ENCODE measurements at regions not wholly inside any gene's neighbourhood (a gene's known extent, or its start where the extent isn't known, plus 50 kb on each side); places are given as distances from the start of the nearest gene placed in this dataset.

DNA sequence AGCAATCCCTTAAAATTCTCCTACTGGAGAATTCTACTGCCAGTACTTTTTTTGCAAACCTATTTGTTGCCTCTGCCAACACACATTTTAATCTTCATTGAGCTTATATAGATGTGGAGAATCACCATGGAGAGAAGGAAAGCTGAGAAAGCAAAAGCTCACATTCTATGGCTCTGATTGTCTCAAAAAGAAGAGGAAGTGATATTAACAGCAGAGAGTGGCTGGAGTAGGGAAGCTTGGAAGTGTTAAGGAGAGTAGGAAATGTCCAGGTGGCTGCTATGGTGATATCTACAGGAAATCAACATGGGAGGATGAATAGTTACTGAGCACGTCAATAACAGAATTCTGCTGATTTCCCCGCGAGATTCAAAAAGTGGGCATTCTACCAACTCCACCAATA is 78.8 kb upstream of the TDRD3 start:
- no peak for DNase-seq
- no peaks in the 10 kb centered on the region for H3K9me3 ChIP-seq
- no peaks in the 10 kb centered on the region for H3K36me3 ChIP-seq
- WGBS, 2 donors: 72 to 77% methylated on average over 3 of the region's 3 CpGs
- TF ChIP-seq POLR2A (IDR thresholded peaks at IDR 0.05): no peak
- TF ChIP-seq, protein P1, sequence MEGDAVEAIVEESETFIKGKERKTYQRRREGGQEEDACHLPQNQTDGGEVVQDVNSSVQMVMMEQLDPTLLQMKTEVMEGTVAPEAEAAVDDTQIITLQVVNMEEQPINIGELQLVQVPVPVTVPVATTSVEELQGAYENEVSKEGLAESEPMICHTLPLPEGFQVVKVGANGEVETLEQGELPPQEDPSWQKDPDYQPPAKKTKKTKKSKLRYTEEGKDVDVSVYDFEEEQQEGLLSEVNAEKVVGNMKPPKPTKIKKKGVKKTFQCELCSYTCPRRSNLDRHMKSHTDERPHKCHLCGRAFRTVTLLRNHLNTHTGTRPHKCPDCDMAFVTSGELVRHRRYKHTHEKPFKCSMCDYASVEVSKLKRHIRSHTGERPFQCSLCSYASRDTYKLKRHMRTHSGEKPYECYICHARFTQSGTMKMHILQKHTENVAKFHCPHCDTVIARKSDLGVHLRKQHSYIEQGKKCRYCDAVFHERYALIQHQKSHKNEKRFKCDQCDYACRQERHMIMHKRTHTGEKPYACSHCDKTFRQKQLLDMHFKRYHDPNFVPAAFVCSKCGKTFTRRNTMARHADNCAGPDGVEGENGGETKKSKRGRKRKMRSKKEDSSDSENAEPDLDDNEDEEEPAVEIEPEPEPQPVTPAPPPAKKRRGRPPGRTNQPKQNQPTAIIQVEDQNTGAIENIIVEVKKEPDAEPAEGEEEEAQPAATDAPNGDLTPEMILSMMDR (IDR thresholded peaks at IDR 0.05): no peak
- H3K27me3 ChIP-seq: no peaks in the 10 kb centered on the region
- H3K27ac ChIP-seq: no peak overlapping the region
- no peak overlapping the region for H3K4me3 ChIP-seq (replicated peaks in 1 of 3)
- H3K4me1 ChIP-seq: no peaks in the 10 kb centered on the region
- intact Hi-C loops (cut with DNase I): no loop called here

DNA sequence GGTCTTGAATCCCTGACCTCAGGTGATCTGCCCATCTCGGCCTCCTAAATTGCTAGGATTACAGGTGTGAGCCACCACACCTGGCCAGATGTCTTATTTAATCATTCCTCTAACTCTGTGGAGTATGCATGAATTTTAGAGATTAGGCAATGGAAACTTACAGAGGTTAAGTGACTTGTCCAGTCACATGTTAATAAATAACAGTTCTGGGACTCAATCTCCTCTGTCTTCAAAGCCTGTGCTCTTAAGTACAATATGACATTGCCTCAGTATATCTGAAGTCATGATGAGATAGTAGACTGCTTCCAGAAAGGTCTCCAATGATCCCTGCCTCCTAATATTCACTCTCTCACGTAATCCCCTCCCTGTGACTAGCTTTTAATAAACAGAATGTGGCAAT is 72.9 kb upstream of the TDRD3 start:
- H3K27me3 ChIP-seq: no peaks in the 10 kb centered on the region
- H3K36me3 ChIP-seq: no peaks in the 10 kb centered on the region
- no peak overlapping the region for H3K4me3 ChIP-seq (replicated peaks in 1 of 3)
- no peaks in the 10 kb centered on the region for H3K4me1 ChIP-seq
- H3K27ac ChIP-seq: no peak overlapping the region
- no peak for TF ChIP-seq POLR2A (IDR thresholded peaks at IDR 0.05)
- TF ChIP-seq, protein P1 (IDR thresholded peaks at IDR 0.05): no peak
- intact Hi-C loops (cut with DNase I): no loop called here
- no peaks in the 10 kb centered on the region for H3K9me3 ChIP-seq
- DNase-seq: no peak
- whole genome bisulfite sequencing, 2 donors: 93 to 97% methylated on average over 2 of the region's 2 CpGs

DNA sequence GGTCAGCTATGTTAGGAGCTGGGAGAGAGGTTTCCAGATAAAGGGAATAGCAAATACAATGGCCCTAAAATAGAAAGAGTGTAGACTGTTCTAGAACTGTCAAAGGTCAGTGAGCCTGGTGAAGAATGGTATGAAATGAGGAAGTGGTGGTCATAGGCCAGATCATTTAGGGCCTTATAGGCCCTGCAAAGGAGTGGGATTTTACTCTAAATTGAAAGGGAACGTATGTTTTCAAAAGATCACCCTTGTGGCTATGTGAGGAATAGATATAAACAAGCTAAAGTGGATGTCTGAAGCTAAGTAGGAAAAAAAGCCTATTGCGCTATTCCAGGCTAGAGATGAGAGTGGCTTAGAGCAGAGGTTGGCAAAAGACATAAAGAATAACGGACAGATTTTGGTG is 70.7 kb upstream of the TDRD3 start:
- intact Hi-C loops (cut with DNase I): no loop called here
- Histone ChIP-seq H3K36me3 (no peaks in the 10 kb centered on the region), H3K4me1 (no peaks in the 10 kb centered on the region), H3K4me3 (replicated peaks in 1 of 3) (no peak overlapping the region), H3K27ac (no peak overlapping the region), H3K27me3 (no peaks in the 10 kb centered on the region), H3K9me3 (no peaks in the 10 kb centered on the region)
- no peak for DNase-seq
- 90 to 92% methylated on average over 3 of the region's 3 CpGs for WGBS, 2 donors
- no peak for TF ChIP-seq POLR2A (IDR thresholded peaks at IDR 0.05)
- TF ChIP-seq, protein P1 (IDR thresholded peaks at IDR 0.05): no peak

DNA sequence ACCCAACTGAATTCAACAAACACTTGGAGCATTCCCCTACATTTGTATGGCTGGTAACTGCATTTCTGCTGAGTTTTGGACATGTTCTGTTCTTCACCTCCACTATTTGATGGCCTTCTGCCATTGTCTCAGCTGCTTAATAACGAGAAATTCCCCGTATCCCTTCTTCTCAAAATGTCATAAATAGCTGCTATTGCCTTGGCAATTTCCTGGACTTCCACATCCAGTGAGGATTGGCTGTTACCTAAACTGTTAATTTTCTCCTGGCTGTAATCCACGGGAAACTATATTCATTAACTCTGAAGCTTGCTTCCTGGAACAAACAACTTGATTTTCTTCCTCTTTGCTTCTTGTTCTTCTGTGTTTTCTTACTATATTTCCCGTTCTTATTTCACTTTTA is 69.5 kb upstream of the TDRD3 start:
- Histone ChIP-seq H3K9me3 (no peaks in the 10 kb centered on the region), H3K27me3 (no peaks in the 10 kb centered on the region), H3K27ac (no peak overlapping the region), H3K36me3 (no peaks in the 10 kb centered on the region), H3K4me1 (no peaks in the 10 kb centered on the region), H3K4me3 (replicated peaks in 1 of 3) (no peak overlapping the region)
- TF ChIP-seq POLR2A (IDR thresholded peaks at IDR 0.05): no peak
- TF ChIP-seq, protein P1 (IDR thresholded peaks at IDR 0.05): no peak
- WGBS, 2 donors: 55 to 60% methylated on average over 4 of the region's 4 CpGs
- intact Hi-C loops (cut with DNase I): no loop called here
- no peak for DNase-seq

DNA sequence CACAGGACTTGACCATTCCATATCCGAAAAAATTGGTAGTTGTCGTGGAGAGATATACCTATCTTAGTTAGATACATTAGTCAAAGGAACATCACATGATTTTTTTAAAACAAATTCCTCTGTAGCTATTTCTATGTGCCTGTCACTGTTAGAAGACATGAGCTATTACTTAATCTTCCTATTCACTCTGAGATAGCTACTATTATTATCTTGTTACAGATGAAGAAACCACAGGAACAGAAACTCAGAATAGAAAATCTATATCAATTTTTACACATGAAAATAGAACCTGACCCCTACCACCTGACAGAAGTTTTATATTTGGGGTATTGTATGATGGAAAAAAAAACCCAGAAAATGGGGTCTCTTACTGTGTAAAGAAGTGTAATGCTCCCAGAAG is 68.9 kb upstream of the TDRD3 start:
- Histone ChIP-seq H3K4me3 (replicated peaks in 1 of 3) (no peak overlapping the region), H3K9me3 (no peaks in the 10 kb centered on the region), H3K4me1 (no peaks in the 10 kb centered on the region), H3K27me3 (no peaks in the 10 kb centered on the region), H3K36me3 (no peaks in the 10 kb centered on the region), H3K27ac (no peak overlapping the region)
- no peak for DNase-seq
- TF ChIP-seq, protein P1 (IDR thresholded peaks at IDR 0.05): no peak
- TF ChIP-seq POLR2A (IDR thresholded peaks at IDR 0.05): no peak
- intact Hi-C loops (cut with DNase I): no loop called here
- WGBS, 2 donors: 82 to 90% methylated on average over 2 of the region's 2 CpGs
